ELR (cell line): ENCODE measurements at regions not wholly inside any gene's neighbourhood (a gene's known extent, or its start where the extent isn't known, plus 50 kb on each side); places are given as distances from the start of the nearest gene placed in this dataset.

Experiments
- DNase-seq: peaks from one replicate; pipeline ENCODE4 v3.0.0-alpha.2; 2015; ENCODE audit warnings: low read depth

DNA sequence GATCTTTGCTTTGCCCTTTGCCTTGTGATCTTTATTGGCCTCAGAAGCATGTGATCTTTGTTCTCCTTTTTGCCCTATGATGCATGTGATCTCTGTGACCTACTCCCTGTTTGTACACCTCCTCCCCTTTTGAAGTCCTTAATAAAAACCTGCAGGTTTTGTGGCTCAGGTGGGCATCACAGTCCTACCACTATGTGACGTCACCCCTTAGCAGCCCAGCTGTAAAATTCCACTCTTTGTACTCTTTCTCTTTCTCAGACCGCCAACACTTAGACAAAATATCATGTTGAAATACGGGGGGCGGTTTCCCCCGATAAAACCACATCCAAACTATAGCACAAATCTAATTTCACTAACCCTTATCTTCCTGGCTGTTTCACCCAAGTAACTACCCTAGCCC is 76.7 kb upstream of the RAPGEF4 start:
- no peak for DNase-seq

DNA sequence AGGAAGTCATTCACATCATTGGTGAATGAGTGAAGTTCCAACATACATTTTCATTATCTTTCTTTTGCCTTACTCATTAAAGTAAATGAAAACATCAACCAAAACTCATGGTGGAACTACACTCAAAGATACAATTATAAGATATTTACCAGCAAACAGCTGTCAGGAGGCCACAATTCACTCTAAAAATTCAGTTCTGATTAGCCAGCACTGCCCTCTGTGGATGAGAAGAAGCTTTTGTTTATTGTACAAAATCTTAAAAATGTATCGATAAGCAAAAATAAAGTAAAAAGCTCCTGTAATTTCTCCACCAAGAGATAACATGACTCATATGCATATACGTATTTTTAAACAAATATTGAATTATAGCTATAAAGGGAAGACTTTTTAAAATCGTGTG is 73.5 kb upstream of the RAPGEF4 start:
- no peak for DNase-seq

DNA sequence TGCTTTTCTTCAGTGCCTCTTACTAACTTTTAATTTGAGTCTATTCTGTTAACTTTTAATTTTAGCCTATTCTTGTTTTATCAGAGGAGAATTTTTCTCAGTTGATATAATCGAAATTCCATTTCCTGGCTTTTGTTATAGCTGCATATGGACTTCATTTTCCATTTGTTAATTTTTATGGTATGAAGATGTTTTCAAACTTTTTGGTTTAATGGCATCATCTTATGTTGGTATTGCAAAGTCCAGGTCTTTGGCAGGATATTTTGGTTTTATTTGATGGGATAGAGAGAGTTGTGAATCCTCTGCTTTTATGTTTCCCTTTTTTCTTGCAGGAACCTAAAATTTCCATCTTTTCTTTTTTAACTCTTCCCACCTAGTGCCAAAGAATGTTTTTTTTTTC is 70.9 kb upstream of the RAPGEF4 start:
- DNase-seq: no peak

DNA sequence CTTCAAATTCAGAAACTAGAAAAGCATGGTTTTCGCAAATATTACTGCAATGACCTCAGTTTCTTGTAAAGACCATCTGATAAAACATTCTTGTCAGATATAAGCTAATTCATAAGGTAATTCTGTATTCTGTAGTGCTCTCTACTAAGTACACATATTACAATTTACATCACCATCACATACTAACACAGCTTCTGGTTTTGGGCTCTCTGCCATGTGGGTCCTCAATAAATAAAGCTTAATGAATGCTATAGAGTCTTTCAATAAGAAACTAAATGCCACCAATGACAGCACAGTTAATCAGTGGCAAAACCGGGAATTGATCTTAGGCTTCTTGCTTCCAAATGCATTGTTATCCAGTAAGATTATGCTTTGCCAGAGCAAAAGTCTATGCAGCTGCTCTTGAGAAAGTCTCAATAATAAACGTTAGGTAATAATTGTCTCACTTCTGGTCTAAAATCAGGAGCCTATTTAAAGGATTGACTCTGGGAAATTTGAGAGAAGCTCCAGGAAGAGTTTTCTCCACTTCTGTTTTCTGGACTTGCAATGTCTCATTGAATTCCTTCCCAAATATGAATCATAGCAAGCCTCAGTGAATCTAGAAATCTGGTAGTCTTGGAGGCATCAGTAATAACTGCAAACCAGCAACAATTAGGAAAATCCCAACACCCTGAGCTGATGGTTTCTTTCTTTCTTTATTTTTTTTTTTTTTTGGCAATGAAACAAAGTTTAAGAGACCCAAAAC is 67.9 kb upstream of the RAPGEF4 start:
- peak; percentile 42 for DNase-seq

DNA sequence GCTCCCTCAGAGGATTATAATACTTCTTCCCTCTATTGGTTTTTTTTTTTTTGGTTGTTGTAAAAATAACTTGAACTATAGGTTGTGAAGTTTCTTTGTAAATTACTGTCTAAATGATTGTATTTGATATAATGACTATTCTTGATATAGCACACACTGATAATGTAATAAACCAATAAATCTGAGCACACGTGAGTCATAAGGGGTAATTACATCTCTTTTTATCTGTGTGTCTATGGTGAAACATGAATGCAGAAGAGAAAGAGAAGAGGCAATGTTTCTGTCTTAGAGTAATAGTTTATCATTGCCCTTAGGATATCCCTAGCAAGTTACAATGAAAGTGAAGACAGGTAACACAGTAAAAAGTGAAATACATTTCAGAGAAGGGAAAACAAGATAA is 64.1 kb upstream of the RAPGEF4 start:
- DNase-seq: peak; percentile 24

DNA sequence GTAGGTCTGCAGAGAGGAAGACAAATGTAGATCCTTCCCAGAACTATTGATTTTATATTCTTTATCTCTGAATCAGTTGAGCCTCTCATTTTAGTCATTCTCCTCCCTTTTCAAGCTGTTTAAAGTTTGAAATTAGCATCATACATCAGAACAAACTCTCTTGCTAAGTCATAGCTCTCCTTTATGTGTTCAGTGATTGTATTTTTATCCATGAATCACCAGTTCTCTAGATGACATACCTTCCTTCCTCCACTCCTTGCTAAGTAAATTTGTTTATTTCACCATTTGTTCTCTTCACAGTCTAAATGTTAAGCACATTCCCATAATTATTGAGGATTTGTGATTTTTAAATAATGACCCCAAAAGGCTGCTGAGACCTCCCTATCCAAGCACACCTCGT is 63.5 kb upstream of the RAPGEF4 start:
- peak; percentile 57 for DNase-seq

DNA sequence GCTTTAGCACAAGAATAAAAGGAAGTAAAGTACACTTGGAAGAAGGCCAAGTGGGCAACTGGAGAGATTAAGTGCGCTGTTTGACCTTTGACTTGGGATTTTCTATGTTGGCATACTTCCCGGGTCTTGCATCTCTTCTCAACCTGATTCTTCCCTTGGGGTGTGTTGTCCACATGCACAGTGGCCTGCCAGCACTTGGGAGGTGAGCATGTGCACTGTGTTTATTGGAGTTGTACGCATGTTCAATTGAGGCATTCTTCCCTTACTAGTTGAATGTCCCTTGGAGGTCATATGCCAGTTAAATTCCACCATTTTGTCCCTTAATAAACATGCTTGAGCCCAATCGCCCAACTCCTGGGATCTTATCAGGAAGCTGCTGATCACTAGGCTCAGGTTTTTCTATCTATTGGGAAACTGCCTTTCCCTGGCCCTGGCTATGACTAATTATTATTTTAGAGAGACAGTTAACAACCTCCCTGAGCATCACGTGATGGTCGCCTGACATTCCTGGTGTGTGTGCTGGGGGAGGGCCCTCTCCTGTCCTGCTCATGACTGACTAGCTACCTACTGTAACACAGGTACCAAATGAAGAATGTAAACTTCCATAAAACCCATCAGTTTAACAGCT is 62.5 kb upstream of the RAPGEF4 start:
- DNase-seq: peak; percentile 65

DNA sequence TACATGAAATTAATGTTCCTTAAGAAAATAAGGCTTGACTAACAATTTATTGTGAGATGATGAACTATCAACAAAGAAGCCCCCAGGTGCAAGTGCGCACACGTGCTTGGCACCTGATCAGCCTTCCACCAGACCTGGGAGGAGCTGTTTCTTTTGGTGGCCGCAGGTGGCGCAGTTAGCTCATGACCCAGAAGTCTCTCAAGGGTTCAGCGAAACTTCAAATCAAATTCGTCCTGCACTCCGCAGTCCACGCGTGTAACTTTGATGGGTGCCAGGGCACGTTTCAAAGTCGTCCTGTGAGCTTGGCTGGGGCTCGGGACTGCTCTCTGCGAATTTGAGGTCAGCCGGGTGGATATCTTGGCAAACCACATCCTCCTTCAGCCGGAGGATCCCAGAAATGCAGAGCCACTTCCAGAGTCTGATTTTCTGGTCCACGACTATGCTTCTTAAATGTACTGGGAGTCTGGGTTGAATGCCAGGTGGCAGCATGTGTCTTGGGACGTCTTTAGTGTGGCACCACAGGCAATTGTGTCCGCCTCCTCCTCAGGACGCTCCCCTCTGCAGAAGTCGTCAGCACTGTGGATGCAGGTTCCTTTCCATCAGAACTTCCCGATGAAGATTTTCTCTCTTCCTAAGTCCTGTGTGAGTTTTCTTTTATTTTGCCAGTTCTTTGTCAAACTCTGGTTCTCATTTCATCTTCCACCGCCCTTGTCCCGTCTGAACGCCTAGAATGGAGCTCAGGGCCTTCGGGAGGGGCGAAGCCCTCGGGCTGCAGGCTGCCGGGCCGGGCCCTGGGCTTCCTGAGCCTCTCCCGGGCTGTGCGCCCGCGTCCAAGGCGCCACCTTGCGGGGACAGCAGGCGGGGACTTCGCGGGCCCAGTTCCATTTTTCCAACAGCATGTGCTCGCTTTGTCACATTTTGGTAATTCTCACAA is 61.3 kb upstream of the RAPGEF4 start:
- DNase-seq: no peak

DNA sequence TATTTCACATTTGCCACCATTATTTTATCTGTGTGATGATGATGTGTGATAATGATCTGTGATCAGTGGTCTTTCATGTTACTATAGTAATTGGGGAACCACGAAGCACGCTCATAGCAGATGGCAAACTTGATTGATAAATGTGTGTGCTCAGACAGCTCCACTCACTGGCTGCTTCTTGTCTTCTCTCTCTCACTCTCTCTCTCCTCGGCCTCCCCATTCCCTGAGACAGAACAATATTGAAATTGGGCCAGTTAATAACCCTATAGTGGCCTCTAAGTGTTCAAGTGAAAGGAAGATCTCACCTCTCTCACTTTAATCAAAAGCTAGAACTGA is 60.7 kb upstream of the RAPGEF4 start:
- no peak for DNase-seq

DNA sequence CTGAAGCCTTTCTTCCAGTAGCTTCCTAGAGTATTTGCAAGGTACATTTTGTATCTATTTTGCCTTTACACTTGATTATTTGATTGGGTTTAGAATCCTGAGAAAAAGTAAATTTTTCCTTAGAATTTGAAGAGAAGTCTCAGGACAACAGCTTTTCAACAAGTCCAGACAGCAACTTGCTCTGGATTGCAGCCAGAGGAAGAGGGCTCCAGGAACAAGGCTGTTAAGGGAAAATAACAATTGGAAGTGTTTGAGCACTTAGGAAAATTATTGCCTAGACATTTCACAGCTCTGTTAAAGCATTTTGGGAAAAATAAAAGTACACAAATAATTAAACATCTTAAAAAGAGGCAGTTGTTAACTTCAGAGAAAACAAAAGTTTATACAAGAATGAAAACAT is 58.3 kb upstream of the RAPGEF4 start:
- no peak for DNase-seq

DNA sequence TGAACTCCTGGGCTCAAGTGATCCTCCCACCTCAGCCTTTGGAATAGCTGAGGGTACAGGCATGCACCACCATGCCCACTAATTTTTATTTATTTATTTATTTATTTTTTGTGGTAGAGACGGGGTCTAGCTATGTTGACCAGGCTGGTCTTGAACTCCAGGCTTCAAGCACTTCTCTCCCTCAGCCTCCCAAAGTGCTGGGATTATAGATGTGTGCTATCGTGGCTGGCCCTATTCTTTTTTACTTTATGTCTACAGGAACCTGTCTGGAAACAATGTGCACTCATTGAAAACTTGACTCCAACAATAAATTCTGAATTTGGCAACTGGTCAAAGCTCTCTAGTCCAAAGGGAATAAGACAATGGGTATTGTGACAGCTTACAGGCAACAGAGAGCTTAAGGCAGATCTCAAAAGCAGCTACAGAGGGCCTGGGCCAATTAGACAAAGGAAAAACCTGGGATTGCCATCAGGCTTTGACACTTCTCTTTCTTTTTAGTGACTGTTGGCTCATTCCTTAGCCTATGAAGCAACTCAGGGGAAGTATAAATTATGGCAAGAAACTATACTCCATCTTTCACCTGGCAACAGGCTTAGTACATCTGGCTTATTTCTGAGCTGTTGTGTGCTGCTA is 55.1 kb upstream of the RAPGEF4 start:
- no peak for DNase-seq

DNA sequence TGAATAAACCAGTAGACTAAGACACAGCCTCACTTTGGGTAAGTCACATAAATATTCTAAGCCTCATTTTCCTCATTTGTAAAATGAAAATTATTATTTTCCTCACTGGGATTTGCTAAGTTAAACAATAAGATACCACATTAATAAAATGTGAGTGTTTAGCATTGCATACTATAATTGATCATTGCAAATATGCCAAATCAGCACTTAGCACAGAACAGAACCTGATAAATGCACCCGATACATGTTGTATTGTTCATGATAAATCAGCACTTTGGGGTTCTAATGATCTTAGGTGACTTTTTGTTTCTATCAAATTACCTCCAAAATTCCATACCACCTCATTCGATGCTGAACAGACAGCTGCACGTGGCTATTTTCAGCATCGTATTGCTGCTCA is 50.2 kb upstream of the RAPGEF4 start:
- DNase-seq: no peak
